GM10248 (cell line): ENCODE measurements at regions not wholly inside any gene's neighbourhood (a gene's known extent, or its start where the extent isn't known, plus 50 kb on each side); places are given as distances from the start of the nearest gene placed in this dataset.

Experiments used
- CTCF ChIA-PET: fragments of 300-600 bp; sonication (Branson Sonifier 250); formaldehyde crosslinking; extraction: SDS; loops from one replicate; lab custom pipeline; 2021; ENCODE audit warnings: antibody characterized with exemption; lab: Yijun Ruan, JAX
- POLR2A ChIA-PET: fragments of 350-650 bp; sonication (Branson Sonifier 250); formaldehyde crosslinking; extraction: SDS; loops from one replicate; lab custom pipeline; 2020; ENCODE audit warnings: antibody characterized with exemption; lab: Yijun Ruan, JAX
- DNase-seq: peaks from one replicate; pipeline ENCODE4 v3.0.0; 2012; ENCODE audit errors: extremely low spot score
- CTCF ChIP-seq: IDR thresholded peaks from 2 replicates; pipeline ENCODE4 v1.5.1; 2012; ENCODE audit warnings: mild to moderate bottlenecking, low read depth; ENCODE audit errors: extremely low read depth, missing control alignments, control extremely low read depth

GRCh38 chr1:82565146-82565545 is 764.4 kb downstream of the ADGRL2 start:
- no peak for TF ChIP-seq CTCF
- ChIA-PET CTCF (interaction anchor here (1.9 kb wide), 1 partner anchor 12 kb away, joined by 6 read pairs; no protein-coding TSS in a partner anchor), POLR2A (no interaction called here)
- DNase-seq: no peak

GRCh38 chr1:82564333-82564732 is 763.6 kb downstream of the ADGRL2 start:
- ChIA-PET POLR2A (no interaction called here), CTCF (no interaction called here)
- TF ChIP-seq CTCF: no peak
- DNase-seq: no peak

GRCh38 chr1:82562448-82562847 is 761.7 kb downstream of the ADGRL2 start:
- no peak for TF ChIP-seq CTCF
- ChIA-PET CTCF (no interaction called here), POLR2A (no interaction called here)
- DNase-seq: no peak

- POLR2A ChIA-PET: no interaction called here
- no peak for TF ChIP-seq CTCF
- no peak for DNase-seq
- CTCF ChIA-PET: interaction anchor here (1.4 kb wide), 1 partner anchor 38 kb away, joined by 3 read pairs; no protein-coding TSS in a partner anchor
These were observed 759.8 kb downstream of the ADGRL2 start for GRCh38 chr1:82560566-82560965.

- no peak for DNase-seq
These were observed 754.8 kb downstream of the ADGRL2 start for GRCh38 chr1:82555501-82555900.

GRCh38 chr1:82549841-82550240 is 749.1 kb downstream of the ADGRL2 start:
- TF ChIP-seq CTCF: no peak
- ChIA-PET CTCF (no interaction called here), POLR2A (no interaction called here)
- no peak for DNase-seq

More at GRCh38 chr1:82555501-82555900, 754.8 kb downstream of the ADGRL2 start:
- ChIA-PET CTCF (no interaction called here), POLR2A (no interaction called here)
- TF ChIP-seq CTCF: no peak

GRCh38 chr1:82542766-82543165 is 742.0 kb downstream of the ADGRL2 start:
- no peak for TF ChIP-seq CTCF
- POLR2A ChIA-PET: no interaction called here
- DNase-seq: no peak
- CTCF ChIA-PET: no interaction called here
